ENCODE measurements at regions not wholly inside any gene's neighbourhood (a gene's known extent, or its start where the extent isn't known, plus 50 kb on each side); places are given as distances from the start of the nearest gene placed in this dataset.
"Not testable (repeated sequence)": the region's sequence is repeated elsewhere in the genome, so short reads cannot be mapped to it uniquely, and the experiment has no call there.

DNA sequence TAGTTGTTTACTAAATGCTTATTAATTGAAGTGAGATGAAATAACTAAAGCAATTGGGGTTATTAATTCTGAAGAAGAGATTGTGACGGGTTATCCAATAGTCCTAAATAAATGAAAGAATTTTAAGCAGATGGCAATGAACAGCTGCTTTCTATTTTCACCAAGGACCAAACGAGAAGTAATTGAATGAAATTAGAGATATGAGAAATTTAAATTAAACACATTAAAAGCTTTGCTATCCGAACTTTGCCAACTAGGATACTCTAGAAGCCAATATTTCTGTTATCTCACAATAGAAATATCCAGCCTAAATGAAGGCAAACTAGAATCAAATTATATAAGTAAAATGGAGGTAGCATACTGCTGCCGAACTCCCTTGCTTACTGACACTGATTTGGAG lies 103.2 kb downstream of the GPR37 start:
- no peak overlapping the region for H3K27ac Mint-ChIP-seq
- DNase-seq, result no peak
- H3K27me3 Mint-ChIP-seq, result no peaks in the 10 kb centered on the region
- no peaks in the 10 kb centered on the region for H3K4me1 Mint-ChIP-seq
- POLR2A ChIA-PET, result no interaction called here
- H3K36me3 Mint-ChIP-seq (ENCODE audit: low read depth), result no peaks in the 10 kb centered on the region
- CTCF ChIA-PET, result no interaction called here
- H3K4me3 Mint-ChIP-seq, result no peak overlapping the region
- H3K9me3 Mint-ChIP-seq, result no peaks in the 10 kb centered on the region

GRCh38 chr7:124655990-124656389 lies 109.6 kb downstream of the GPR37 start:
- Mint-ChIP-seq H3K27ac (no peak overlapping the region), H3K4me3 (no peak overlapping the region), H3K36me3 (ENCODE audit: low read depth) (no peaks in the 10 kb centered on the region), H3K9me3 (no peaks in the 10 kb centered on the region), H3K4me1 (no peaks in the 10 kb centered on the region), H3K27me3 (no peaks in the 10 kb centered on the region)
- ChIA-PET POLR2A (no interaction called here), CTCF (no interaction called here)
- no peak for DNase-seq

GRCh38 chr7:124652237-124652636 lies 113.4 kb downstream of the GPR37 start:
- H3K36me3 Mint-ChIP-seq (ENCODE audit: low read depth), result no peaks in the 10 kb centered on the region
- ChIA-PET CTCF (no interaction called here), POLR2A (no interaction called here)
- H3K27ac Mint-ChIP-seq, result no peak overlapping the region
- no peak overlapping the region for H3K4me3 Mint-ChIP-seq
- DNase-seq, result no peak
- H3K27me3 Mint-ChIP-seq, result no peaks in the 10 kb centered on the region
- peaks cover 7% of the 10 kb centered on the region for H3K4me1 Mint-ChIP-seq
- H3K9me3 Mint-ChIP-seq, result no peaks in the 10 kb centered on the region

DNA sequence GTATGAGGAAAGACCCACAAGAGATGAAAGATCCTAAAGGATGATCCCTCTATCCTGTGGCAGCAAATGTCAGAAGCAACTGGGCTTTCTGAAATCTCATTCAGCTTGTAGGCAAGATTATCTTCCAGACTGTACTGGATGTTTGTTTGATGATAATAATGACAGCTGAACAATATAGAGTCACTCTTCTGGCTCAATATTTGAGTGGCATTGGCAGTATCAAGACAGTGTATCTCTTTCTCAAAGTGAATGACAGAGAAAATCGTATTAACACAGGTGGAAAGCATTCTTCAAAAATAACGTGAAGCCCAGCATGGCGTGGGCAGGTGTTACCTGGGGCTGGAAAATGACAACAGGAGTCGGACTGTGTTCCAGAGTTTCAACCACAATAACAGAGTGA lies 114.5 kb downstream of the GPR37 start:
- Mint-ChIP-seq H3K4me3 (no peak overlapping the region), H3K27ac (no peak overlapping the region), H3K9me3 (no peaks in the 10 kb centered on the region), H3K27me3 (no peaks in the 10 kb centered on the region), H3K36me3 (ENCODE audit: low read depth) (no peaks in the 10 kb centered on the region), H3K4me1 (peaks cover 7% of the 10 kb centered on the region)
- ChIA-PET CTCF (no interaction called here), POLR2A (no interaction called here)
- DNase-seq, result no peak

- no peaks in the 10 kb centered on the region for H3K27me3 Mint-ChIP-seq
- peaks cover 7% of the 10 kb centered on the region for H3K4me1 Mint-ChIP-seq
- no peaks in the 10 kb centered on the region for H3K9me3 Mint-ChIP-seq
- no peaks in the 10 kb centered on the region for H3K36me3 Mint-ChIP-seq (ENCODE audit: low read depth)
- ChIA-PET CTCF (no interaction called here), POLR2A (no interaction called here)
- no peak overlapping the region for H3K27ac Mint-ChIP-seq
- peak overlapping the region; percentile 61 for H3K4me3 Mint-ChIP-seq
- no peak for DNase-seq
These were observed 116.1 kb downstream of the GPR37 start for GRCh38 chr7:124649397-124650014.

GRCh38 chr7:124647630-124648306 lies 117.8 kb downstream of the GPR37 start:
- ChIA-PET CTCF (no interaction called here), POLR2A (no interaction called here)
- no peaks in the 10 kb centered on the region for H3K9me3 Mint-ChIP-seq
- peaks cover 7% of the 10 kb centered on the region for H3K4me1 Mint-ChIP-seq
- no peaks in the 10 kb centered on the region for H3K36me3 Mint-ChIP-seq (ENCODE audit: low read depth)
- DNase-seq, result no peak
- no peak overlapping the region for H3K27ac Mint-ChIP-seq
- no peaks in the 10 kb centered on the region for H3K27me3 Mint-ChIP-seq
- no peak overlapping the region for H3K4me3 Mint-ChIP-seq

- H3K4me1 Mint-ChIP-seq, result peaks cover 7% of the 10 kb centered on the region
- DNase-seq, result no peak
- POLR2A ChIA-PET, result no interaction called here
- H3K27me3 Mint-ChIP-seq, result no peaks in the 10 kb centered on the region
- H3K36me3 Mint-ChIP-seq (ENCODE audit: low read depth), result no peaks in the 10 kb centered on the region
- CTCF ChIA-PET, result no interaction called here
- no peak overlapping the region for H3K4me3 Mint-ChIP-seq
- H3K9me3 Mint-ChIP-seq, result no peaks in the 10 kb centered on the region
- H3K27ac Mint-ChIP-seq, result no peak overlapping the region
These were observed 119.9 kb downstream of the GPR37 start for GRCh38 chr7:124645704-124646103.

DNA sequence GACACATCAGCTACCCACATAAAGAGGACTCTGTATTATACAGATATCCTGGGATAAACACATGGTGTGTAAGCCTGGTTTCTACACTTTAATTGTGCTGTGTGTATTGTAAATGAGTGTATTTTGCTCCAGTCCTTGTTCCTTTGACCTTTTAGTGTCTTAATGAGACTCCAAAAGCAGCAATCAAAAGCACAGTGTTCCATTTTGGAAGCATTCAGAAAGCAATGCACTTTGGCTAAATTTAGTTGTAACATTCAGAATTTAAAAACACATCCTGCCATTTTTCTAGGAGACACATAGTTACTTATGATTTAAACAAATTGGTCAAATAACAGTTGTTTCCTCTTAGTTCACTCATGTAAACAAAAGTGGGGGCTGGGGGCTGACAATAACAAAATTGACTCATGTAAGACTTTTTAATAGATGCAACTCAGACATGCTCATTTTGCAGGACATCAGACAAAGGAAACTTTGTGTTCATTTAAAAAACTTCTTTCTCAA lies 122.2 kb downstream of the GPR37 start:
- Mint-ChIP-seq H3K4me3 (no peak overlapping the region), H3K27ac (no peak overlapping the region), H3K27me3 (no peaks in the 10 kb centered on the region), H3K36me3 (ENCODE audit: low read depth) (no peaks in the 10 kb centered on the region), H3K9me3 (no peaks in the 10 kb centered on the region), H3K4me1 (no peaks in the 10 kb centered on the region)
- DNase-seq, result no peak
- ChIA-PET CTCF (no interaction called here), POLR2A (no interaction called here)

DNA sequence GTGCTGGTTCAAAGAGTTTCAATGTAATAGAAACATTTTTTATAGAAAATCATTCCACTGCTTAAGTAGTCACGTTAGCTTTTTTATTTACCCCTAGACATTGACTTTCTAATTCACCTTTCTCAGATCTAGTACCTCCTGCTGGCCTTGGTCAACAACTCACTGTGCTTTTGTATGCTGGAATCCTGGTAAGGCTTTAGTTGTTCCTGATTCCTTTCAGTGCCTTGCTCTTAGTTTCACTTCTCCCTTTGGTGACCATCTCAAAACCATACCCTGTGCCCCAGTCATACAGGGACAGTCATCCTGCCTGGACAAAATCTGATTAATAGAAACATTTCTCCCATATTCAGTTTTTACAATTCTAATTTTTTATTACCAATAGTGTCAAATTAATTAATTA lies 130.2 kb downstream of the GPR37 start:
- Mint-ChIP-seq H3K27me3 (no peaks in the 10 kb centered on the region), H3K36me3 (ENCODE audit: low read depth) (no peaks in the 10 kb centered on the region), H3K27ac (no peak overlapping the region), H3K4me3 (no peak overlapping the region), H3K9me3 (no peaks in the 10 kb centered on the region), H3K4me1 (no peaks in the 10 kb centered on the region)
- DNase-seq, result no peak
- CTCF ChIA-PET, result no interaction called here
- POLR2A ChIA-PET, result no interaction called here

- Mint-ChIP-seq H3K27me3 (no peaks in the 10 kb centered on the region), H3K9me3 (no peaks in the 10 kb centered on the region), H3K4me1 (no peaks in the 10 kb centered on the region), H3K4me3 (no peak overlapping the region), H3K27ac (no peak overlapping the region), H3K36me3 (ENCODE audit: low read depth) (no peaks in the 10 kb centered on the region)
- CTCF ChIA-PET, result no interaction called here
- POLR2A ChIA-PET, result no interaction called here
- DNase-seq, result no peak
These were observed 131.9 kb downstream of the GPR37 start for GRCh38 chr7:124633740-124634139.

- Mint-ChIP-seq H3K27me3 (no peaks in the 10 kb centered on the region), H3K4me1 (no peaks in the 10 kb centered on the region), H3K4me3 (no peak overlapping the region), H3K36me3 (ENCODE audit: low read depth) (no peaks in the 10 kb centered on the region), H3K9me3 (no peaks in the 10 kb centered on the region), H3K27ac (no peak overlapping the region)
- CTCF ChIA-PET, result no interaction called here
- no peak for DNase-seq
- POLR2A ChIA-PET, result no interaction called here
These were observed 135.2 kb downstream of the GPR37 start for GRCh38 chr7:124630395-124630794.

GRCh38 chr7:124618871-124619270 lies 146.7 kb downstream of the GPR37 start:
- no peak overlapping the region for H3K4me3 Mint-ChIP-seq
- H3K36me3 Mint-ChIP-seq (ENCODE audit: low read depth), result no peaks in the 10 kb centered on the region
- no peak overlapping the region for H3K27ac Mint-ChIP-seq
- DNase-seq, result no peak
- H3K4me1 Mint-ChIP-seq, result no peaks in the 10 kb centered on the region
- H3K9me3 Mint-ChIP-seq, result peaks cover 6% of the 10 kb centered on the region
- CTCF ChIA-PET, result no interaction called here
- no peaks in the 10 kb centered on the region for H3K27me3 Mint-ChIP-seq
- POLR2A ChIA-PET, result no interaction called here

GRCh38 chr7:124618051-124618450 lies 147.5 kb downstream of the GPR37 start:
- not testable (repeated sequence) for H3K9me3 Mint-ChIP-seq, H3K4me1 Mint-ChIP-seq

GRCh38 chr7:124603066-124603465 lies 162.5 kb downstream of the GPR37 start:
- Mint-ChIP-seq H3K27me3 (no peaks in the 10 kb centered on the region), H3K4me3 (no peak overlapping the region), H3K36me3 (ENCODE audit: low read depth) (no peaks in the 10 kb centered on the region), H3K27ac (no peak overlapping the region), H3K9me3 (no peaks in the 10 kb centered on the region), H3K4me1 (no peaks in the 10 kb centered on the region)
- no peak for DNase-seq
- ChIA-PET POLR2A (no interaction called here), CTCF (no interaction called here)

More at GRCh38 chr7:124618051-124618450, 147.5 kb downstream of the GPR37 start:
- H3K4me3 Mint-ChIP-seq; H3K27ac Mint-ChIP-seq; CTCF ChIA-PET; DNase-seq; H3K36me3 Mint-ChIP-seq (ENCODE audit: low read depth); H3K27me3 Mint-ChIP-seq; POLR2A ChIA-PET: not testable (repeated sequence)
